Activated naive CD8-positive, alpha-beta T cell (primary cell): ENCODE measurements at regions not wholly inside any gene's neighbourhood (a gene's known extent, or its start where the extent isn't known, plus 50 kb on each side); places are given as distances from the start of the nearest gene placed in this dataset.

ENCODE experiments used
- H3K27ac Mint-ChIP-seq: one replicate; pipeline ENCODE4 v1.8.0; 2021; ENCODE audit warnings: mixed read lengths
- H3K27me3 Mint-ChIP-seq: one replicate; pipeline ENCODE4 v1.8.0; 2021; ENCODE audit warnings: mixed read lengths
- H3K36me3 Mint-ChIP-seq: one replicate; pipeline ENCODE4 v1.8.0; 2021; ENCODE audit warnings: mixed read lengths
- H3K4me1 Mint-ChIP-seq: one replicate; pipeline ENCODE4 v1.8.0; 2021; ENCODE audit warnings: low read depth, mixed read lengths
- H3K4me3 Mint-ChIP-seq: one replicate; pipeline ENCODE4 v1.8.0; 2021; ENCODE audit warnings: mild to moderate bottlenecking, mixed read lengths
- H3K9me3 Mint-ChIP-seq: one replicate; pipeline ENCODE4 v1.8.0; 2021; ENCODE audit warnings: low read depth, mixed read lengths

DNA sequence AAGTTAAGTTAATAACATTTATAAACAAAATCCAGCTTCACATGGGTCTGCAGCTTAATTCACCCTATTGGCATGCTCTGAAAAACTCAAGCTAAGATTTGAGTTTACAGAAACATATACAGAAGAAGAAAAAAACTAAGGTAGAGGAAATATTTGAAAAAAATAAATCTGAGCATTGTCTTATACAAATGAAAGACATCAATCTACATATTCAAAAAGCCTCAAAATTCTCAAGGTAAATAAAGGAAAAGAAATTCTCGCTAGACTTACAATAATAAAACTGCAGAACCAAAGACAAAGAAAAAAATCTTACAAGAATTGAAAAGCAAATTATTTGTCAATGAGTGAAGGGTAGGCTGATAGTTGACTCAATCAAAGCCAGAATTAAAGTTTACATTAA lies 493.4 kb downstream of the CETN3 start:
- Mint-ChIP-seq H3K4me1 (no peaks in the 10 kb centered on the region), H3K36me3 (no peaks in the 10 kb centered on the region), H3K9me3 (no peaks in the 10 kb centered on the region), H3K27ac (no peak overlapping the region), H3K27me3 (no peaks in the 10 kb centered on the region), H3K4me3 (no peak overlapping the region)

DNA sequence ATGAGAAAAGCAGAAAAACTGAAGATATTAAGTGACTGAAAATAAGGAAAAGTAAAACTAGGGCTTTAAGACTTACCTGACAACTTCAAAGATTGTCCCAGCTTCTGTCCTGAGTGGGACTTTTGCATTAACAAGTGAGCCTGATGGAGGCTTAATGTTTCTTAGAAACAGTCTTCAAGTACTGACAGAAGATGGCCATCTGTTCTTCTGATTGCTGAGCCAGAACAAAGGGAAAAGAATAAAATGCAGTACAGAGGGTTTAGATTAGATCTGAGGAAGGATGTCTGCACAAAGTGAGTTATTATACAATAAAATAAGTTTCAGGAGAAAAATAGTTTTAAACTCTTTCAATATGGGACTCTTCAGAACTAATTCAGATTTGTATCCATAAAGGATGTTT lies 500.7 kb downstream of the CETN3 start:
- H3K9me3 Mint-ChIP-seq = peaks cover 4% of the 10 kb centered on the region
- H3K4me3 Mint-ChIP-seq = no peak overlapping the region
- H3K27ac Mint-ChIP-seq = no peak overlapping the region
- no peaks in the 10 kb centered on the region for H3K36me3 Mint-ChIP-seq
- H3K27me3 Mint-ChIP-seq = no peaks in the 10 kb centered on the region
- H3K4me1 Mint-ChIP-seq = no peaks in the 10 kb centered on the region

GRCh38 chr5:89904442-89904841 lies 505.1 kb downstream of the CETN3 start:
- H3K36me3 Mint-ChIP-seq = no peaks in the 10 kb centered on the region
- H3K27ac Mint-ChIP-seq = no peak overlapping the region
- no peaks in the 10 kb centered on the region for H3K27me3 Mint-ChIP-seq
- peaks cover 4% of the 10 kb centered on the region for H3K9me3 Mint-ChIP-seq
- H3K4me3 Mint-ChIP-seq = no peak overlapping the region
- H3K4me1 Mint-ChIP-seq = no peaks in the 10 kb centered on the region

- H3K27me3 Mint-ChIP-seq = no peaks in the 10 kb centered on the region
- H3K27ac Mint-ChIP-seq = no peak overlapping the region
- no peak overlapping the region for H3K4me3 Mint-ChIP-seq
- no peaks in the 10 kb centered on the region for H3K4me1 Mint-ChIP-seq
- no peaks in the 10 kb centered on the region for H3K36me3 Mint-ChIP-seq
- peaks cover 4% of the 10 kb centered on the region for H3K9me3 Mint-ChIP-seq
Observed at GRCh38 chr5:89901983-89902382, 507.6 kb downstream of the CETN3 start.

DNA sequence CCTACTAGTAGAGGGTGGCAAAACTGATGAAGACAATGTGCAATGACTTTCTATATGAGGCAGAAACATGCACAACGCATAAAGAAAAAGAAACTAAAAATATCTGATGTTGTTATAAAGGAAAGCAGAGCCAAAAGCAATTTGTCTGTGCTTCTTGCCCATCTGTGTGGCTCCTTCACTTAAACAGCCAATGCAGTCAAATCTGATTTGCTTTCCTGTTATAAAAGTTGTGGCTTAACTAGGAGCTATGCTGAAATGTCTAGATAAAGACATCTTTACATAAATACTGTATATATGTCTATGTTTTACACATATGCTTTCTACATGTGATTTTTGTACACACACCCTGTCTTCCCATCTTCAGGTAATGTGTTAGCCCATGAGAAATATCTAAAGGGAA lies 508.2 kb downstream of the CETN3 start:
- H3K27me3 Mint-ChIP-seq = no peaks in the 10 kb centered on the region
- H3K4me1 Mint-ChIP-seq = no peaks in the 10 kb centered on the region
- peaks cover 5% of the 10 kb centered on the region for H3K9me3 Mint-ChIP-seq
- H3K4me3 Mint-ChIP-seq = no peak overlapping the region
- no peak overlapping the region for H3K27ac Mint-ChIP-seq
- no peaks in the 10 kb centered on the region for H3K36me3 Mint-ChIP-seq

DNA sequence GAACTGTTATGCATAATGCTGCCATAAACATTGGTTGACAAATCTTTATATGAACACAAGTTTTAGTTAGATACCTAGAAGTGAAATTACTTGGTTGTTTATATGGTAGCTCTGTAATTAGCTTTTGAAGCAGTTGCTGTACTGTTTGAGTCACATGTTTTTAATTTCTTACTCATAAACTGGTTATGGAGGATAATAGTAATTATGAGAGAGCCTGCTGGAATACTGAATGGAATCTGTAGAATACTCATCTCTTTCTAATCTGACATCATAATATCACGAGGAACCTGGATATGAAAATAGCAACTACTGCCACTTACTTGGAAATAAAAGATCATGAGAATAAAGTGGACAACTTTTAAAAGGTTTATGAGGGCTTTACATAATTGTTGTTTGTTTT lies 509.2 kb downstream of the CETN3 start:
- peaks cover 9% of the 10 kb centered on the region for H3K9me3 Mint-ChIP-seq
- no peak overlapping the region for H3K4me3 Mint-ChIP-seq
- H3K27ac Mint-ChIP-seq = no peak overlapping the region
- no peaks in the 10 kb centered on the region for H3K27me3 Mint-ChIP-seq
- no peaks in the 10 kb centered on the region for H3K4me1 Mint-ChIP-seq
- H3K36me3 Mint-ChIP-seq = no peaks in the 10 kb centered on the region

DNA sequence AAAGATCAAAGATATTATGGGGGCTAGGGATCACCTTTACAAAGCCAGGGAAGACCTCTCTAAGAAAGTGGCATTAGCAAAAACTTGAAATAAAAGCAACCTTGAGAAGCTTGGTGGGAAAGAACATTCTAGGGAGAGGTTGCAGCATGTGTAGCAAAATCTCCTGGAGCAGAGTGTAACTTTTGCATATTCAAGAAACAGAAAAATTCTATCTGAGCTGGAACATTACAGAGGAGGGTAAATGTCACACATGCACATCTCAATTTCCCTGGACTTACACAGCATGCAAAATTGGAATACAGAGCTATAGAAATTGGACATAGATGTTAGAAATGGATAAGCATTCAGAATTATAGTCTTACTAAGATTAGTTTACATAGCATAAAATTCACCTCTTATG lies 510.0 kb downstream of the CETN3 start:
- no peaks in the 10 kb centered on the region for H3K4me1 Mint-ChIP-seq
- H3K27ac Mint-ChIP-seq = no peak overlapping the region
- peaks cover 16% of the 10 kb centered on the region for H3K9me3 Mint-ChIP-seq
- H3K27me3 Mint-ChIP-seq = no peaks in the 10 kb centered on the region
- H3K4me3 Mint-ChIP-seq = no peak overlapping the region
- H3K36me3 Mint-ChIP-seq = no peaks in the 10 kb centered on the region

DNA sequence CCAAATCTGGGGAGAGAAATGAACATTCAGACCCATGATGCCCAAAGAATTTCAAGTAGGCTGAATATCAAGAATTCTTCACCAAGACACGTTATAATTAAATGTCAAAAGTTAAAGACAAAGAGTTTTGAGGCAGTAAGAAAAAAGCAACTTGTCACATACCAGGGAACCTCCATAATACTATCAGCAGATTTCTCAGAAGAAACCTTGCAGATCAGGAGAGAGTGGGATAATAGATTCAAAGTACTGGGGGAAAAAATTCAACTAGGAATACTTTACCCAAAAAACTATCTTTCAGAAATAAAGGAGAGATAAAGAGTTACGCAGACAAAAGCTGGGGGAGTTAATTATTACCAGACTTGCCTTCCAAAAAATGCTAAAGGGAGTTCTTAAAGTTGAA lies 516.0 kb downstream of the CETN3 start:
- Mint-ChIP-seq H3K27me3 (no peaks in the 10 kb centered on the region), H3K9me3 (peaks cover 29% of the 10 kb centered on the region), H3K36me3 (no peaks in the 10 kb centered on the region), H3K4me1 (no peaks in the 10 kb centered on the region), H3K27ac (no peak overlapping the region), H3K4me3 (no peak overlapping the region)

DNA sequence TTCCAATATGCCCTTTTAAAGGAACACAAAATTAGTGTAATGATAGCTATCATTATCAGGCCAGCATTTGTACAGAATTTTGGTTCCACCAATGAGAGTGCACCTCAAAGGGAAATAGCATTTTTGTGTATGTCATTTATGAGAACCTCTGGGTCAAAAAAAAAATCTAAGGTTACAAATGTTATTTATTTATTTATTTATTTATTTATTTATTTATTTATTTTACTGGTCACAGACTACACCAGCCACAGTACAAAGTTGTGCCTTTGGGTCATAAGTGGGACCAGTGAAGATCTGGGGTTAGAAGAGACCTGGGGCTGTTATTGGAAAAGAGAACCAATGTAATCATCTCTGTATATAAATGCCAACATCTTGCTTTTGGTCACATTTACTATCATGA lies 523.9 kb downstream of the CETN3 start:
- no peak overlapping the region for H3K4me3 Mint-ChIP-seq
- no peaks in the 10 kb centered on the region for H3K36me3 Mint-ChIP-seq
- no peaks in the 10 kb centered on the region for H3K4me1 Mint-ChIP-seq
- H3K27ac Mint-ChIP-seq = no peak overlapping the region
- H3K9me3 Mint-ChIP-seq = no peaks in the 10 kb centered on the region
- no peaks in the 10 kb centered on the region for H3K27me3 Mint-ChIP-seq

DNA sequence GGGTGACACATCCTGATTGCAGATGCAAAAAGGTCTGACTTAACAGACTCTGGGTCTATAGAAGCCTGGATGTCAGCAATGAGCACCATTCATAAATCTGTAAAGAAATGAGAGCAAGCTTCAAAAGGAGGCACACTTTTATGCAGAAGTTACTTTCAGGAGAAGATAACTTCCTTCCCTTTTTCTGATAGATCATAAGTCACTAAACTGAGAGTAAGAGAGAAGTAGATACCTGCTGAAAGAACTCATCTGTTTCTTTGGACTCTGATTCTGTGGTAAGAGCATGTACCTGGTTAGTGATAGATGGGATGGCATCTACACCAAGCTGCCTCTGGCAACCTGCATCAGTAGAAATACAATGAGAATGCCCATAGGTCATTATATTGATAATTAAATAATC lies 525.6 kb downstream of the CETN3 start:
- H3K4me1 Mint-ChIP-seq = no peaks in the 10 kb centered on the region
- H3K4me3 Mint-ChIP-seq = no peak overlapping the region
- H3K36me3 Mint-ChIP-seq = no peaks in the 10 kb centered on the region
- H3K27me3 Mint-ChIP-seq = no peaks in the 10 kb centered on the region
- no peak overlapping the region for H3K27ac Mint-ChIP-seq
- H3K9me3 Mint-ChIP-seq = no peaks in the 10 kb centered on the region

- Mint-ChIP-seq H3K4me1 (no peaks in the 10 kb centered on the region), H3K4me3 (no peak overlapping the region), H3K9me3 (no peaks in the 10 kb centered on the region), H3K27me3 (no peaks in the 10 kb centered on the region), H3K27ac (no peak overlapping the region), H3K36me3 (no peaks in the 10 kb centered on the region)
Observed at GRCh38 chr5:89878140-89879132, 531.1 kb downstream of the CETN3 start.

GRCh38 chr5:89871906-89872305 lies 537.6 kb downstream of the CETN3 start:
- H3K9me3 Mint-ChIP-seq = no peaks in the 10 kb centered on the region
- H3K4me1 Mint-ChIP-seq = no peaks in the 10 kb centered on the region
- H3K27ac Mint-ChIP-seq = no peak overlapping the region
- H3K27me3 Mint-ChIP-seq = no peaks in the 10 kb centered on the region
- no peak overlapping the region for H3K4me3 Mint-ChIP-seq
- H3K36me3 Mint-ChIP-seq = no peaks in the 10 kb centered on the region

DNA sequence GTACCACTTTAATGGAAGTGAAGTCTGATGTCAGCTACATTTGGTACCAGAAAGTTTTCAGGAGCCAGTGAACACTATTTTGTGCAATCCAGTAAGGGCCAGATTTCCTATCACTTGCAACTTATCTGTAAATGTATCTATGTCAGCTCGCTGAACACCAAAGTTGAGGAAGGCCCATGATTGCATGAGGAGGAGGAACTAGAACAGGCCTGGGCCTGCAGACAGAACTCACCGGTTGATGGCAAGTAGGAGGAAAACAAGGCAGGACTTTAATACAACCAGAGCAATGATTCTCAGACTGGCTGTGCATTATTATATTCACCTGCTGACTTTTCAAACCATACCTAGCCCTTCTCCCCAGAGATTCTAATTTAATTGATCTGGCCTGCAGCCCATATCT lies 540.2 kb downstream of the CETN3 start:
- Mint-ChIP-seq H3K4me3 (no peak overlapping the region), H3K9me3 (no peaks in the 10 kb centered on the region), H3K36me3 (no peaks in the 10 kb centered on the region), H3K4me1 (no peaks in the 10 kb centered on the region), H3K27me3 (no peaks in the 10 kb centered on the region), H3K27ac (no peak overlapping the region)

DNA sequence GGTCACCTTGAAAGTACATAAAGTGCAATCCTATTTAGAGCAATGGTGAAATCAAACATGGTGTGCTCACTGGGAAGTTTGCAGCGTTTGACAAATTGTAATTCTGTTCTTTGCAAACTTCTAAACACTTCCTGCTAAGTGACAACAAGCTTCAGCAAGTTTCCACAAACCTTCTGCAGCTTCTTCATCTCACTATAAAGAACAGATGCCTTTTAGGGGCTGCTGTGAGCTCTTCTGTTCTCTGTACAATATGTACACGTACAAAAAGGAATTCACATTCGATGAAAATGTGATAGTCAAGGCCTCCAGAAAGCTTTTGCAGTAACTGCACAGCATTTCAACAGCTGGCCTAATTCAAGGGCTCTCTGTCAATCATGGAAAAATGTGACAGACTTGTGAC lies 543.1 kb downstream of the CETN3 start:
- H3K4me1 Mint-ChIP-seq = no peaks in the 10 kb centered on the region
- H3K27me3 Mint-ChIP-seq = peaks cover 2% of the 10 kb centered on the region
- H3K9me3 Mint-ChIP-seq = no peaks in the 10 kb centered on the region
- no peaks in the 10 kb centered on the region for H3K36me3 Mint-ChIP-seq
- H3K4me3 Mint-ChIP-seq = no peak overlapping the region
- H3K27ac Mint-ChIP-seq = no peak overlapping the region

DNA sequence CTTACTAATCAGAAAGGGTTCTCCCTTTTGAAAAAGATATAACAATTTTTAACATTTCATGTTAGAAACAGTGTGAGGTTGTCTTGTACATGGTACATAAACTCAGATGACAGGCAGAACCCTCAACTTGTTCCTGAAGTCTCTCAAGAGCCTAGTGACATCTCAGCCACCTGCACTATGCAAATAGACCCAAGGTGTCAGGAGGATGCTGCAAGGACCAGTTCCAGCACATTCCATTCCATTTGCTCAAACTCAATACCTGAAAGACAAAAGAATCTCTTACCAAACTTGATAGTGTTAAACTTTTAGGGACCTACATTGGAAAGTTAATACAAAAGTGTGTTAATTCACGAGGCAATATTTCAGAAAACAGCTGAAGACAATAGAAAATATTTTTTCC lies 544.6 kb downstream of the CETN3 start:
- H3K27ac Mint-ChIP-seq = no peak overlapping the region
- H3K4me1 Mint-ChIP-seq = no peaks in the 10 kb centered on the region
- no peak overlapping the region for H3K4me3 Mint-ChIP-seq
- peaks cover 2% of the 10 kb centered on the region for H3K27me3 Mint-ChIP-seq
- H3K9me3 Mint-ChIP-seq = no peaks in the 10 kb centered on the region
- H3K36me3 Mint-ChIP-seq = no peaks in the 10 kb centered on the region

DNA sequence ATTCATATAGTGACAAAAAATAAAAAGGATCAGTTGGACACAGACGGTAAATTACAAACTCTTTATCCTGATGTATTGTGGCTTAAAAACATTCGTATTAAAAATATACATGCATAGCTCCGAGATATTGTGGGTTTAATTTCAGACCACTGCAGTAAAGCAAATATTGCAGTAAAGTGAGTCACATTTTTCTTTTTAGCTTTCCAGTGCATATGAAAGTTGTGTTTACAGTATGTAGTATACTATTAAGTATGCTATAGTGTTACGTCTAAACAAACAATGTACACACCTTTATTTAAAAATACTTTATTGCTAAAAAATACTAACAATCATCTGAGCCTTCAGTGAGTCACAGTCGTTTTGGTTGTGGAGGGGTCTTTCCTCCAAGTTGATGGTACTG lies 551.8 kb downstream of the CETN3 start:
- Mint-ChIP-seq H3K4me3 (no peak overlapping the region), H3K4me1 (no peaks in the 10 kb centered on the region), H3K36me3 (no peaks in the 10 kb centered on the region), H3K9me3 (no peaks in the 10 kb centered on the region), H3K27ac (no peak overlapping the region), H3K27me3 (no peaks in the 10 kb centered on the region)
